HG03064 (cell line): ENCODE measurements at regions not wholly inside any gene's neighbourhood (a gene's known extent, or its start where the extent isn't known, plus 50 kb on each side); places are given as distances from the start of the nearest gene placed in this dataset.
"Not testable (repeated sequence)": the region's sequence is repeated elsewhere in the genome, so short reads cannot be mapped to it uniquely, and the experiment has no call there.

Experiments used
- ATAC-seq: cut with Tn5 transposase; IDR thresholded peaks from one replicate; pipeline ENCODE4 v1.9.1; 2021; ENCODE audit warnings: low read depth; ENCODE audit not compliant: unreplicated experiment

DNA sequence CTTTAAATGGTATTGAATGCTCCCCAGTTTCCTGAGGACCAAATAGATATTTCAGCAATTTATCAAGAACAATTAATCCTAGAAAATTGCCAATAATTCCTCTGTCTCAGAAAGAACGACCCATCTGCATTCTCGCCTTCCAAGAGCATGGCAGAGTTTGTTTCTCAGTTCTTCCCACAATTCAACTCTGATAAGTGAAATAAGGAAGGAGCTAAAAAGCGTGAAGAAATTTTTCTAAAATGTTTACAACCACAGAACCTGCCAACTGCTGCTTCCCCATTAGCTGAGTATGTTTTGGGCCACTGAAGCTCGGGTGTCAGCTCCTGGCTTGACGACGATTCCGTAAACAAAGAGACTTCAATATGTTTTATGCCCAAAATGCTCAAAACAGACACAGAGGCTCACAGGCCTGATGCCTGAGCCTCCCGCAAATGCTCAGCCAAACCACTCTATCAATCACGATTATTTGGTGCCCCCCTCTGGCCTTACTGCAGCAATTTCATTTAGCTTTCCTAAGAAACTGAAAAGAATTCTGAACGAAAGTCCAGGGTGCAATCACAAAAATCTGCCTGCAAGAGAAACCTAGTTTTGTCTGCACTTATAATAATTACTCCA is 259.2 kb upstream of the CCDC54 start:
- no peak for ATAC-seq

DNA sequence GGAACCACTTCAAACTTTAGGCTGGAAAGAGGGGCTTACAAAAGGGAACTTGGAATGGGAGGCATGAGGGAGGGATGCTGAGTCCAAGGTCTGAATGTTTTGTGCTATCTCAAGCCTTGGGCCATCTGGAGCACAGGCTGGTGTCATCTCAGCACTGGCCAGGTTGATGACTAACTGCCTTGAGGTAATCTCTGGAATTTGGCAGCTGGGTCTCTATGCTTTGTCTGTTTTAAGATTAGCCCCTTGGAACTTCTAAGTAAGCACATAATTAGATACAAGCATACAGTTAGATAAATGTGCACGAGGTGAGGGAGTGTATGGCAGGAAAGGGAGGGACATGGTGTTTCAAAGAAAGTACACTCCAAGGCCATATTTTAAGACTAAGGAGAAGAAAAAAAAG is 252.4 kb upstream of the CCDC54 start:
- no peak for ATAC-seq

DNA sequence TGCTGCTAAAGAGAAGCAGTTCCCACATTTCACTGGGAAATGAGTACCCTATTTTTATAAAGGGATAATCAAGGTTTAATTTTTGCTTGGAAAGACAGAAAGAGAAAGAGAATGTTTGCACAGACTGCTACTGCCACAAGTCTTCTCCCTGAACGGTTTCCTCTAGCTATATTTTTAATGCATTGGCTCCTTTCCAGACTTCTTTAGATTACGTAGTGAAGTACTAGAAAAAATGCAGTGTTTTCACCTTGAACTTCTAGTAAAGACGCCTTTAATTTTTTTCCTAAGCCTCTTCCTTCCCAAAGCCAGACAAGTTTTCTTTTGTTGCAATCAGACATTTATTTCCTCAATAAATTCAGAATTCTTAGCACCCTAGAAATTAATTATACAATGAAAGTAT is 248.3 kb upstream of the CCDC54 start:
- ATAC-seq = no peak

DNA sequence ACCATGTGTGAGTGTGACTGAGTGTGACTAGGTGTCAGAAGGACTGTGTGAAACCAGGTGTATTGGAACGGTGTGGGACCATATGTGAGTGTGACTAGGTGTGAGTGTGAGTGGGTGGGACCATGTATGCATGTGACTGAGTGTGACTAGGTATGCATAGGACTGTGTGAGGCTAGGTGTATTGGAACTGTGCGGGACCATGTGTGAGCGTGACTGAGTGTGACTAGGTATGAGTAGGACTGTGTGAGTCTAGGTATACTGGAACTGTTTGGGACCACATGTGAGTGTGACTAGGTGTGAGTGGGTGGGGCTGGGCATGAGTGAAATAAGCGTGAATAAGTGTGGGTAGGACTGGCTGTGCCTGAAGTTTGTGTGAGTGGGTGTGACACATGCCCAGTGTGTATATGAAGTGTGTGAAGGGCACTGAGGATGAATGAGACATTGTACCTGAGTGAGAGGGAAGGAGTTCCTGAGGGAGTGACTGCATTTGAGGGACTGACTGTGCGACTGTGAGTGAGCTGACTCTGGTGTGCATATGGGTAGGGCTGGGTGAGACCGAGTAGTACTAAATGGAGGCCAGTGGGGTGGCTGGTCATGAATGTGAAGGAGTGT is 247.0 kb upstream of the CCDC54 start:
- ATAC-seq = no peak

DNA sequence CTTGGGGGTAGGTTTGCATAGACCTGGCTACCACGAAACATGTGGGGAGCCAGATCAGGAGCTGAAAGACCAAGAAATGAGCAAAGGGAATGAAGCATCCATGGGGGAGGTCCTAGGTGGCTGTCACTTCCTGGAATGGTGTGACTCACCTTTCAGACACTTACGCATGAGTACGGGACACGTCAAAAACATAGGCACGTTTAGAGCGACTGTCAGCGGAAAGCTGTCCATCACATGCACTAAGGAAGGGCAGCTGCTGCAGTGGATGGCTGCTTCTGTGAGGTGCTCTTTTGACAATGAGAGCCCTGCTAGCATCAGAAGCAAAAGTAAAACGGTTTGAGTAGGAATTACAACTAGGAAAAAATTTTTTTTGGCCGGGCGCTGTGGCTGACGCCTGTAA is 244.6 kb upstream of the CCDC54 start:
- ATAC-seq = no peak

DNA sequence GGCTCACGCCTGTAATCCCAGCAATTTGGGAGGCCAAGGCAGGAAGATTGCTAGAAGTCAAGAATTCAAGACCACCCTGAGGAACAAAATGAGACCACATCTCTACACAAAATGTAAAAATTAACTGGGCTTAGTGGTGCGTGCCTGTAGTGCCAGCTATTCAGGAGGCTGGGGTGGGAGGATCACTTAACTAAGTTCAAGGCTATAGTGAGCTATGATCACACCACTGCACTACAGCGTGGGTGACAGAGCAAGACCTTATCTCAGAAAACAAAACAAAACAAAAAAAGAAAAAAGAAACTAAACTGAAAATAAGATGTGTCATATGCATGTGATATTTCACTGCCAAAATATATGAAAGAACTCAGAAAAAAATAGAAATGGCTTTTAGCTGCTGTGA is 243.3 kb upstream of the CCDC54 start:
- no peak for ATAC-seq

DNA sequence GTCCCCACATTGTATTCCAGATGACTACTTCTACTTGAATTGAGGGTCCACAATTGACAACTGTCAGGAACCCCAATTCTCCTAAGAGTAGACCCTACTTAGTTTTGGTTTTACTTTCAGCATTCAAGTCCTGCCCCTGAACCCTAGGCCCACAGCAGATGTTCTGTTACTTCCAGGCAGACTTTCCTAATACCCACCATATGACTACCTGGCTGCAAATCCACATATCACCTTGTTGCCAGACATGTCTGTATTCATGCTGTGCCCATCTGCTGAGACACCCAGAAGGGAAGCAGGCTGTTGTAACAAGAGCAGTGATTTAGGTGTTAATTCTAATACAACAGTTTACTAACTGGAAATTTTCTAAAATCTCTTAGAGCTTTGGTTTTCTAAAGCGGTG is 235.1 kb upstream of the CCDC54 start:
- ATAC-seq = no peak

DNA sequence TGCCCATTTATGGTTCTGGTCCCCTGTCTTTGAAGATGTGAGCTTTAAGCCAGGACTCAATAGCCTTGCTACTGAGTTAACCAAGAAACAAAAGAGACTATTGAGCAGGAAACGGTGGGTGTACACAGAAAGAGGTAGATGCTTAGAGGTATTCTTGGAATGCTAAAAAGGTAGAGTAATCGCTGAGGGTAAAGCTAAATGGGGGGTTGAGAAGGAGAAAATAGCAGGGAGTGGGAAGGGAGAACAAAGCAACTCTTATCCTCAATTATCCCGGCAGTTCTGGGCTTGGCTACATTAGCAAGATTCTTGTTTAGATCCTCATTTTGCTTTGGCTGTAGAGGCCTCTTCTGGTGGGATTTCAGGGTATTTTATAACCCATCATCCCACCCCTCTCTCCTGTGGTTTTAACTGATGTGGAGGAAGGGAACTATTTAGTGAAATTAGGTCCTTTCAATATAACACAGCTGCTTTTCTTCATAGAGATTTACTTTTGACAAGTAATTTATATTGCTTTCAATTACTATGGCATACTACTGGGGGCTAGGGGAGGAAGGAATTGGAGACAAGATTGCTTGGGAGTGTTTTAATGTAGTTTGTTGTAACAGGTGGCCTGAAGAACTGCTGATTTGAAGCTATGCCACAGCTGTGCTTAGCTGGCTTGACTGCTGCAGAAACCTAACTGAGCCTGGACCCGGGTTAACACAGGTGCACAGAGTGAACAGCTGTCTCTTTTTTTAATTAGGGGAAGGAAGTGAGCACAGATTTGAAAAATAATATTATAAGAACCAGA is 234.3 kb upstream of the CCDC54 start:
- no peak for ATAC-seq

DNA sequence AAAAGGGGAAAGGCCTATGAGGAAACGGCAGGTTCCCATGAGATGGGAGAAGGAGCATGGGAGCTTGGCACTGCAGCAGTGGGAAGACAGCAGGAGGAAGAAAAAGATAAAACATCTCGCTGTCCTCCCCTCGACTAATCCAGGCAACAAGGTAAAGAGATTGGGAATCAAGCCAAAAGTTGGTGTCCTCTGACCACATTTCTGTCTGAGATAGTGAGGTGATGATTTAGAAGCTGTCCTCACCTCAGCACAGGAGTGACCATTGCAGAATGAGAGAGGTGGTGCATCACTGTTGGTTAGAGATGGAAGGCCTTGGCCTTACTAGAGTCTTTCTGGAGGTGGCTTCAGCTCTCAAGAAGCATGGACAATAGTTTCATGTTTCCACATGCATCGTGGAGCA is 226.6 kb upstream of the CCDC54 start:
- ATAC-seq = no peak

DNA sequence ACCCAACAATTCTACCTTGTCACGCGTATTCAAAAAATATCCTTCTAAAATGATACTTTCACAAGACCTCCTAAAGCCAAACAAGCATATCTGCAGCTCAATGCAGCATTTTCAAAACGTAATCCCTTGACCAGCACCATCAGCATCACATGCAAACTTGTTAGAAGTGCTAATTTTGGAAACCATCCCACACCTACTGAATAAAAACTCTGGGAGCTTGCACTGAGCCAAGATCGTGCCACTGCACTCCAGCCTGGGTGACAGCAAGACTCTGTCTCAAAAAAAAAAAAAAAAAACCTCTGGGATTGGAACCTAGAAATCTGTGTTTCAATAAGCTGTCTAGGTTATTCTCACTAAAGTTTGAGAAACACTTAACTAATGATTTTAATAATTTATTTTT is 223.3 kb upstream of the CCDC54 start:
- ATAC-seq = no peak

DNA sequence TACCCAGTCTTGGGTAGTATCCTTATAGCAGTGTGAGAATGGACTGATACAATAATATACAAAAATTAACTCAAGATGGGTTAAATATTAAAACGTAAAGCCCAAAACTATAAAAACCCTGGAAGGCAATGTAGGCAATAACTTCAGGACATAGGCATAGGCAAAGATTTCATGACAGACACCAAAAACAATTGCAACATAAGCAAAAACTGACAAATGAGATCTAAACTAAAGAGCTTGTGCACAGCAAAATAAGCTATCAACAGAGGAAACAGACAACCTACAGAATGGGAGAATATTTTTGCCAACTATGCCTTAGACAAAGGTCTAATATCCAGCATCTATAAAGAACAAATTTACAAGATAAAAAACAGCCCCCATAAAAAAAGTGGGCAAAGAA is 204.8 kb upstream of the CCDC54 start:
- ATAC-seq = no peak

DNA sequence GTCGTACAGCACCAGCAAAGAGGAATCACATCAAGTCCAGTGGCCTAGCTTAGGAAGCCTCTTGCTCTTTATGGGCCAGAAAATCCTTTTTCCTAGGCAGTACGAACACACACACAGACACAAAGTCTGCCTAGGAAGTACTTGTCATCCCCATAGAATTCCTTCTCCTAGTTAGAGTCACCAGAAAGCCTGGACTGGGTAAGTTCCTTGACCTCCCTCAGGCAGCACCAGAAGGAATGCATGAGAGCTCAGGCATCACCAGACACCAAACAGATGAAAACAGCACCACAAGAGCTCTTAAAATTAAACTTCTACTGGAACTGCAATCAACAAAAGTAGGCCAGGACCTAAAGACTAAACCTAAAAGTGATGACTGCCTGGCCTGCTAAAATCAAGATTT is 192.9 kb upstream of the CCDC54 start:
- ATAC-seq = no peak

DNA sequence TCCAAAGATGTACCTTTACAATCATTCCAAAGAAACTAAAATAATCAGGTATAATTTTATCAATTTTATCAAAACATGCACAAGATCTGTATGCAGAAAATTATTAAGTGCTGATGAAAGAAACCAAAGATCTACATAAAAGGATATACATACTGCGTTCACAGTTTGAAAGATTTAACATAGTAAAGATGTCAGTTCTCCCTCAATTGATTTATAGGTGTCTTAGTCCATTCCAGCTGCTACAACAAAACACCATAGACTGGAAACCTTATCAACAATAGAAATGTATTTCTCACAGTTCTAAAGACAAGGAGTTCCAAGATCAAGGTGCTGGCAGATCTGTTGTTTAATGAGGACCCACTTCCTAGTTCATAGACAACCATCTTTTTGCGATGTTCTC is 189.0 kb upstream of the CCDC54 start:
- ATAC-seq = no peak

DNA sequence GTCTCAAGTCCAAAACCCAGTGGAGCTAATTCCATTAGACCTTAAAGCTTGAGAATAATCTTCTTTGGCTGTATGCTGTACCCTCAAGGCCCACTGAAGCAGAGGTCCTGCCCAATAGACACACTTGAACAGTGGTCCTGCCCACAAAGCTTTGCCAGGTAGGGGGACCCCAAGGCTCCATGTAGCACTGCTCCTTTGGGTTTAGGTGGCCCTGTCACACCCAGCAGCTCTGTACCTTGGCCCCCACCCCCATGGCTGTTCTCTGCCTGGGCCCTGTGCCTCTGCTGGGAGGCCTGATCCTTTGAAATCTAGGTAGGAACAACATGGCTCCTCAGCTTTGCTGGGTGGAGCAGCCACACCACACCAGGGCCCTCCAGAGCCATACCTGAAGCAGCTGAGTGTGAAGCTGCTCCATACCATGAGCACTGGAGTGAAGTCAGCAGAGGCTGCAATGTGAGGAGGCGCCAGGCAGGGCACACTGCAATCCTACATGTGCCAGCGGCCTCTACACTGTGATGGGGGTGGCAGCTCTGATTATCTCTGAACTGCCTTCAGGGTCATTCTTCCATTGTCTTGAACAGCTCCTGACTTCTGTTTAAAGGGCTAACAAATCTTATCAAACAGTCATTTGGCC is 188.0 kb upstream of the CCDC54 start:
- ATAC-seq = no peak

DNA sequence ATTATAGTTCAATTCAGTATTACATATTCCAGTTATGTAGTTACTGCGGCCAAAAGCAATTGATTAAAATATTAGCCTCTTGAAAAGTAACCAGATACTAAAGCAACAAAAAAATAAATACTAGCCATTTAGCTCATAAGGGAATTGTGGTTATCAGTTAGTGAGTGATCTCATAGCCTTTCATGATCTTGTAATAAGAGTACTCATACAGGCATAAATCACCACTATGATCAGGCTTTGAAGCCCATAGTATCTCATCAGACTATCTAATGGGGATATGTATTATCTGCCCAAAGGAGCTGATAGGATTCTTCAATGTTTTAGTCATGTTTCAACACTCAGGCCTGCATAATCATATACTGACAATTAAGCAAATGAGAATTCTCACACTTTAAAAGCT is 184.1 kb upstream of the CCDC54 start:
- ATAC-seq = no peak

DNA sequence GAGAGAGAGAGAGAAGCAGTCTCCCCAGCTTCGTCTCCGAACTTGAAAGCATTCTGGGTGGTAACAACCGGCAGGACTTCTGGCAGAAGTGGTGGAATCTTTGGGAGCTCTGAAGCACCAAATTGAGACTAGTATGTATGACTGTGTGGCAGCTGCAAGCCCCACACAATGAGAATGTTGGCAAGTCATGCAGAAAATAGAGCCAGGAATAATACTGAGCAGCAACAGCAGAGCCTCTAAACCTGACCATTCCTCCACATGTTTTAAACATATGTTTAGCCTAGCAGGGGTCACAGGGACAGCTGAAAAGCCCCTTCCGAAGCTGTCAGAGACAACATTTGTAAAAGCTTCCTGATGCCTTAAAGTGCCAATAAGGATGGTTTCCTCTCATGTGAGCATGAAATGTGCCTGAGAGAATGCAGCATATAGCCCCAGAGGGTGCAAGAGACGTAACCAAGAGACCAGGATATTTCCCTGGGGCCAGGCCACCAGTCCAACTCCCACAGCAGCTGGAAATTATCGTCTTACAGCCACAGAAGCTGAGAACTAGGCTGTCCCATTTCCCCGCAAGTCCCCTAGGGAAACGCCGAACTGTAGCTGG is 178.6 kb upstream of the CCDC54 start:
- ATAC-seq = no peak

DNA sequence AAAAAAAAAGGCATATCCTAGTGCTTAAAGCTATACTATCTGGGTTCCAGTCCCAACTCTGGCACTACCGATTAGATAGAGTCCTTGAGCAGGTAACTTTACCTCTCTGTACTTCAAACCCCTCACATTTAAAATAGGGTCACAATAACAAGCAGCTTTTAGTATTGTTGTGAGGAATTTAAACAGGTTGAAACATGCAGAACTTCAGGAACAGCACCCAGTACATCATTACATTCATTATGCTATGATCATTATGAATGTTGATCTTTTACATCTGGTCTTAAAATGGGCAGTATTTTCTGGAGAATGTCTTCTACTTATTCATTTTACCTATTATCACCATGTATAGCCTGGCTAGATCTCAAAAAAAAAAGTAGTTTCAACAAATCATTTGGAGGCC is 176.1 kb upstream of the CCDC54 start:
- no peak for ATAC-seq

DNA sequence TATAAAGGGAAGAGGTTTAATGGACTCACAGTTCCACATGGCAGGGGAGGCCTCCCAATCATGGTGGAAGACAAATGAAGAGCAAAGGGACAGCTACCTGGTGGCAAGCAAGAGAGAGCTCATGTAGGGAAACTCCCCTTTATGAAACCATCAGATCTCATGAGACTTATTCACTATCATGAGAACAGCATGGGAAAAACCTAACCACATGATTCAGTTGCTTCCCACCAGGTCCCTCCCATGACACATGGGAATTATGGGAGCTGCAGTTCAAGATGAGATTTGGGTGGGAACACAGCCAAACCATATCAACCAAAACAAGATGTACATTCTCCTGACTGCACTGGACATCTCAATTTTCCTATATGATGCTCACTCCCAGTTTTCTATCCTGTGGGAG is 174.4 kb upstream of the CCDC54 start:
- not testable (repeated sequence) for ATAC-seq

DNA sequence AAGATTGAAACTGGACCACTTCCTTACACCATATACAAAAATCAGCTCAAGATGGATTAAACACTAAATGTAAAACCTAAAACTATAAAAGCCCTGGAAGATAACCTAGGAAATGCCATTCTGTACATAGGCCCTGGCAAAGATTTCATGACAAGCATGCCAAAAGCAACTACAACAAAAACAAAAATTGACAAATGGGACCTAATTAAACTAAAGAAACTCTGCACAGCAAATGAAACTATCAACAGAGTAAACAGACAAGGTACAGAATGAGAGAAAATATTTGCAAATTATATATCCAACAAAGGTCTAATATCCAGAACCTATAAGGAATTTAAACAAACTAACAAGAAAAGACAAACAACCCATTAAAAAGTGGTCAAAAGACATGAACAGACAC is 173.1 kb upstream of the CCDC54 start:
- ATAC-seq = no peak

DNA sequence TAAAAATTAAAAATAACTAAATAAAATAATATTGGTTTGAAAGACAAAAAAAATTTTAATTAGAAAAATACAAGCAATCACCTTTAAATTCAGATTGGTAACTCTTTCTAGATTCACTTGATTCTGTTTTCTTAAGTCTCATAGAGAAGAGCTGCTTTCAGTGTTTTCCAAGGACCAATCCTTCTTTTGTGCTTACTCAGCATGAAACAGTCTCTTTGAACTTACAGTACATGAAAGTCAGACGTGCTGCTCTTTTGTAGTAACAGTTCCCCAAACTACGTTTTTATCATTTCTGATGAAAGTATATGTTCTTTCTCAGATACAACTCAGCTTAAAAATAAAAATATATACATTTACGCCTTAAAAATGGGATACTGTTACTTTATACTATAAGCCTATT is 171.9 kb upstream of the CCDC54 start:
- ATAC-seq = no peak

DNA sequence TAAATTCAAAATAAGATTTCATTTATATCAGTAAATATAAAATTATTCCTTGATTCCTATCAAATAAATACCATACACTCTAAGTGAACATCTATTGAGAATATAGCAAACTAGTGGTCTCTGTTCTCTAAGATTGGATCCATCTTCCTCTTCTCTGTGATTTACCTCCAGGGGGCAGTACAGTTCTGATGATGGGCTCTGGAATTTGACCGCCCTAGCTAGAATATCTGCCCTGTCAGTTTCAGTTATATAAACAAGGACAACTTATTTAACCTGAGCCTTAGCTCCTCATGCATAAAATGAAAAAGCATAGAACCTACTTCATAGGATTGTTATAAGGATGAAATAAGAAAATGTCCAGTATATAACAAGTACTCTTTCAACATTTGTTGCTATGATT is 171.1 kb upstream of the CCDC54 start:
- ATAC-seq = no peak
